ENCODE measurements at regions not wholly inside any gene's neighbourhood (a gene's known extent, or its start where the extent isn't known, plus 50 kb on each side); places are given as distances from the start of the nearest gene placed in this dataset.
"Not testable (repeated sequence)": the region's sequence is repeated elsewhere in the genome, so short reads cannot be mapped to it uniquely, and the experiment has no call there.

DNA sequence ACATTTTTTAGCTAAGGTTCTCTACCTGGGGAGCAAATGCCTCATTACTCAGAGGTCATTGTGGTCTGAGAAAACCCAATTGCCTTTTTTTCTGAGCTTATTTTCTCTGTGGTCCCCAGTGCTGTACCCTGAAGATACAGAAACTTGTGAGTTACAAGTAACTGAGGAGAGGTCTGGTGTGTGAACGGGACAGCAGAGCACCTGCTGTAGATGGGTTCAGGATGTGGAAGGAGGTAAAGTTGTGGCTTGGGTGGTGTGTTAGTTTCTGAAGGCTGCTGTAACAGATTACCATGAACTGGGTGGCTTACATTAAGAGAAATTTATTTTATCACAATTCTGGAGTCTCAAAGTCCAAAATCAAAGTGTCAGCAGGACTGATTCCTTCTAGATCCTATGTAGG is 449.1 kb upstream of the NRP1 start:
- DNase-seq (ENCODE audit: low read depth in 2 of 2) = no peak

DNA sequence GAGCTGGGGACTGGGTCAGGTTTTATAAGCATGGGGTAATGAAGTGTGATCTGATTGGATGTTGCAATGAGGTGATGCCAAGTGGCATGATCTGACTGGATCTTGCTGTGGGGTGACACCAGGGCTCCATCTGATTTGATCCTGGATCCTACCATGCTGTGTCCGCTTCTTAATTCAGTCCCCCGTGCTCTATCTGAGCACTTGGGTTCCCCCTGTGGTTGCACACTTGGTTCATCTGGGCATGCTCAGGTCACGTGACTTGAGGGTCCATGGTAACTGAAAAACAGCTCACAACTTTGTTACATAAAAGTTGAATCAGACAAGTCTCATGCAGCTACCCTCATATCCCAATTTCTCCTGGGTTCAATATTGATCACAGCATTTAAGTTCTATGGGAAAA is 448.6 kb upstream of the NRP1 start:
- no peak for DNase-seq (ENCODE audit: low read depth in 2 of 2)

DNA sequence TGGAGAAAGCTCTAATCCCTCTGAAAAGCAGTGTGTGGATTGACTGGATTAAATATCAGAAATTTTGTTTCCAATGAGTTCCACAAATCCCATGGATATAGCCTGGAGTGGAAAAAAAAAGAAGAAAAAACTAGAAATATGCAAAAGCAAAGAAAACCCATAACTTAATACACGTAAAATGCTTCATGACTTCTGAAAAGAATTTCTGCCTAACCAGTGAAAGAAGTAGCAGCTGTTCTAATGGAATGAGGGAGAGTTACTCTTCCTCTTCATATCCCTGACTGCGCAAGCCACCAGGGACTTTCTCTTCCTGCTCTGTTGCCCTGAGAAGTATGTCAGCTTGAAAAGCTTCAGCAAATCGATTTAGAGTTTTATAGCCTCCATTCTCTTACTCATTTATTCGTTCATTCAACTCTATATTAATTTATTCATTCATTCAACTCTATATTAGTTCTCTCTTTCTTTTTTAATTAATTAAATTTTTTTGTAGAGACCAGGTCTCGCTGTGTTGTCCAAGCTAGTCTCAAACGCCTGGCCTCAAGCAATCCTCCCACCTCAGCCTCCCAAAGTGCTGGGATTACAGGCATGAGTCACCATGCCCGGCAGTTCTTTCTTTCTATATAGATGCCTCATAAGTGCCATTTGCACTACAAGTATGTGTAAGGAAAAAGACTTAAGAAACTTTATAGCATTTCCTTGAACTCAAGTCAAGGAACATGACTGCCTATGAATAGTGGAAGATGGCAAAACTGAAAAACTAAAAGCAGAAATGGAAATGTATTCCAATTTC is 447.3 kb upstream of the NRP1 start:
- no peak for DNase-seq (ENCODE audit: low read depth in 2 of 2)

DNA sequence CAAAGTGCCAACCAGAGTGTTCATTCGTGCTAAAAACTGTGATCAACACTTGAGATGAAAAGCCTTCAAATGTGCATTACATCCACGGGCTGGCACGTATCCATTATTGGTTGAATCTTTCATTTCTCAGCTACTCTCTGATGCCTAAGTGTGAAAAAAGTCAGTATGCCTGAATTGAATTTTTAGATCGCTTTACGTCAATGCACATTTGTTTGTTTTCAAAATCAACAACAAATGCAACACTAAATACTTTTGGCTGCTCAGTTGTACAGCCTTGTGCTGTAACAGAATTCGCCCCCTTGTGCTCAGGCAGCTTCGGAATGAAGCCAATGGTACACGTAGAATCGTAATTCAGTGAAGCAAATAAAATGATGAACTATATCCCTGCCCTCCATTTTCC is 446.5 kb upstream of the NRP1 start:
- DNase-seq (ENCODE audit: low read depth in 2 of 2) = no peak

DNA sequence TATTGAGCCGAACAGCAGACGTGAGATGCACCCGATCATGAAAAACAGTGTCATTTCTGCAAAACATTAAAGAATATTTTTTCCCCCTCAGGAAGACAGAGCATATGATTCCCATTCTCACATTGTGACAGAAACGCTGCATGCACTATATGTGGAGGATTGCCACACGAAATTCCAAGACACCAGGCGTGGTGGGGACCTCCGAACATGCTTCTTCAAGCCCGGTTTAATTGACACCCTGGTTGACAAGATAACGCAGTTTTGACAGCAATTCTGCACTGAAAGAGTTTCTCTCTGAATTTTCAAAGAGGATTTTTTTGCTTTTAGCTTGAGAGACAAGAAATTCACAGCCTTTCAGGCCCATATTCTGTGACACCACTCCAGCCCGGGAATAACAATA is 442.8 kb upstream of the NRP1 start:
- no peak for DNase-seq (ENCODE audit: low read depth in 2 of 2)

DNA sequence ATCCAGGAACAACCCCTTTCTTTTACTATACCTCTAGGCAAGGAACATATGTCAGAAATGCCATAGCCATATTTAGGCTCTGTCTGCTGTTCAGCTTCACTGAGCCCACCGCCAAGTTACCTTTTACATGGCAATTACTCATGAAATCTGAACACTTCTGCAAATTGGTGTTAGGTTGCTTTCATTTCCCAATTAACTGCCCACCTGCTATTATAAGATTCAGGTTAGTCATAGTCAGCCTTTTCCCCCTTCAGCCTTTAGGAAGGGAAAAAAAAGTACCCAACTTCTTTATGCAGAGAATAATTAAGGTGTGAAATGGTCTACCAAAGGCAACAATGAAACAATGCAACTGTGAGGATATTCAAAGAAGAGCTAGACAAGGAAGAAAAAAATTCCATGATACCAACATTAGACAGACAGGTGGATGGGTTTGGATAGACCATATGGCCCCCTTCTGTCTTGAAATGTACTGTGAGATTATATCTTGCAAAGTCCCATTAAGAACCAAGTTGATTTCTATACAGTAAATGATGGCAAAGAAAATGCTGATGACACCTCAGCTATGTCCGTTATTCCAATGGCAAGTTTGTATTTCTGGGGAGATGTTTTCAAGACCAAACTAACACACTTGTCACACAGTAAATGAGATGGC is 442.1 kb upstream of the NRP1 start:
- no peak for DNase-seq (ENCODE audit: low read depth in 2 of 2)

DNA sequence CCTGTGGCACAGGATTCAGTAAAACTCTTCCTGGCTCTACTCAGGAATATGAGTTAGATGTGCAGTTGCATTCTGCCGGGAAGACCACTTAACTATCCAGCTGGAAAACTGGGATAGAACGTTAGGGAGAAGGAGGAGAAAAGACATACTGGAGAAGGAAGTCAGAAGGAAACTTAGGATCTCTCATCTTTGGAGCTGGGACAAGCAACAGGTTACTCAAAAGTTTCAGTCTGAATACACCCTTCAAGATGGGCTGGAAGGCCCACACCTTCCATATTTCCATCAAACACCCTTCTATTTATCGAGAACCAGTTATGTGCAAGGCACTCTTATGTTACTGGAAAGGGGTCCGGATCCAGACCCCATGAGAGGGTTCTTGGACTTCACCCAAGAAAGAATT is 440.4 kb upstream of the NRP1 start:
- no peak for DNase-seq (ENCODE audit: low read depth in 2 of 2)

DNA sequence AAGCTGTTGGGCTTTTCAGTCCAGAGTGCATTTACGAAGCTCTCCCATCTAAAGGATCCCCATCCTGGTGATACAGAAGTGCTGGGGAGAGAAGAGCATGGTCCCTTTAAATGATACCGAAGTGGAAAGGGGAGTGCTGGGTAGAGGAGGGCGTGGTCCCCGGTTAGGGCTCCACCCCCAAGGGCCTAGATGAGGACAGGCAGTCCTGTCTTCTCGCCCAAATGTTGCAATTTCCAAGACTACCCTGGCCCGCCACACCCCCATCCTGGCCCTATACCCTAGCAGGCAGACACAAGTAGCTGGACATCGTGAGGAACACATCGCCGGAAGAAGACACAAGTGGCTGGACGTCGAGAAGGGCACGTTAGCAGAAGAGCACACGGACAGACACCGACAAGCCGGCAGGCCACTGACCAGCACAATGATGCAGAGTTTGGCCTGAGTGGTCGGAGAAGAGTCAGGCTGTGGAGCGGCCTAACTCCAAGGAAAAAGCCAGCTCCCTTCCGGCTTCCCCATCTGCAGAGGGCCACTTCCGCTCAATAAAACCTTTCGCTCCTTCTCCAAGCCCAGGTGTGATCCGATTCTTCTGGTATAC is 439.5 kb upstream of the NRP1 start:
- no peak for DNase-seq (ENCODE audit: low read depth in 2 of 2)

DNA sequence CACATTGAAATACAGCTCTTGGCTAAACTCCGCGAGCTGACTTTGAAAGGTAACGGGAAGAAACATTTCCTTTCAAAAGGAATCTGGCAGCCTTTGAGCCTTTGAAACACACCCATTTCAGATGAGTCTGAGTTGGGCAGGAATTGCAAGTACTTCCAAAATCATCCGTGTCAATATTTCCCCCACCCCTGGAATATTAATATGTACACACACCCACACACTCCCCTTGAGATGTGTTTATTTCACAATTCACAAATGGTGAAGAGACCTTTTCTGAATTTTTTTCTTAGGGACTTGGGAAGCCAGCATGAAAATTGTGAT is 438.7 kb upstream of the NRP1 start:
- DNase-seq (ENCODE audit: low read depth in 2 of 2) = no peak

DNA sequence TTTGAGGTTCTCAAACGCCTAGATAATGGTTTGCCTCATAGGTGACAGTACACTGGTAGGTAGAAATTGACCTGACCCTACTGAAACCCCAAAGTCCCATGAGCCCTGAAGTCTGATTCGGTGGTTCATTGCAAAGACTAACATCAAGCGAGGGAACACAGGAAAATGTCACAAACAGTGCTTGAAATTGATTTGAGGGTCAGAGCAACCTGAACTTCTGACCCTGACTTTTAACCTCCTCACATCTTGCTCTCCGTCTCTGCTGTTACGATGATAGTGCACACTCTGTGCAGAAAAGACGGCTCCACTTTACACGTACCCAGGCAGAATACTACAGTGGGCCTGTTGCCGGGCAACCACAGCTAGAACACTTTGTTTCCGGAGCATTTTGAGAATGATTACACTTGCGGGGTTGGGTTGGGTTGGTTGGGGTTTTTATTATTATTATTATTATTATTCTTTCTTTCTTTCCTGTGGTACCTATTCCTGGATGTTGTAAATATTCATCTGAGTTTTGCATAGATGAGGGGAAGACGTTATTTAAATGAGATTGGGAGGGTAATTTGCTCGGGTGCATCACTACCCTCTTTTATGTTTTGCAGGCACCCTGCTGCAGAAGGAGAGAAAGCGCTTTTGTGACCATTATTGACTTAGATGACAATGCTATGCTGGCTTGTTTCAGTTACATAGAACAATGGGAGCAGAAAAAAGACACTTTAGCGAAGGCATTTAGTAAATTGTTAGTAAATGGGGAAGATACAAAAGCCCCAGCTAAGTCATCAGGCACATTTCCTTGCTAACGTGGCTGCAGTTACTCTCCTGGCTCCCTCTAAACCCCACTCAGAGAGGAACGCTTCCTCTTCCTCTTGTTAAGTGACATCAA is 438.1 kb upstream of the NRP1 start:
- no peak for DNase-seq (ENCODE audit: low read depth in 2 of 2)

DNA sequence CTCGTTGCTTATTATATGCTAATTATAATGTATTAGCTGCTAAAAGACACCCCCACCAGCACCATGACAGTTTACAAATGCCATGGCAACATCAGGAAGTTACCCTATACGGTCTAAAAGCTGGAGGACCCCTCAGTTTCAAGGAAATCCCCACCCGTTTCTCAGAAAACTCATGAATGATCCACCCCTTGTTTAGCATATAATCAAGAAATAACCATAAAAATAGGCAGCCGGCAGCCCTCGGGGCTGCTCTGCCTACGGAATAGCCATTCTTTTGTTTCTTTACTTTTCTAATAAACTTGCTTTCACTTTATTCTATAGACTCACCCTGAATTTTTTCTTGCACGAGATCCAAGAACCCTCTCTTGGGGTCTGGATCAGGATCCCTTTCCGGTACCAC is 437.4 kb upstream of the NRP1 start:
- DNase-seq (ENCODE audit: low read depth in 2 of 2) = not testable (repeated sequence)

DNA sequence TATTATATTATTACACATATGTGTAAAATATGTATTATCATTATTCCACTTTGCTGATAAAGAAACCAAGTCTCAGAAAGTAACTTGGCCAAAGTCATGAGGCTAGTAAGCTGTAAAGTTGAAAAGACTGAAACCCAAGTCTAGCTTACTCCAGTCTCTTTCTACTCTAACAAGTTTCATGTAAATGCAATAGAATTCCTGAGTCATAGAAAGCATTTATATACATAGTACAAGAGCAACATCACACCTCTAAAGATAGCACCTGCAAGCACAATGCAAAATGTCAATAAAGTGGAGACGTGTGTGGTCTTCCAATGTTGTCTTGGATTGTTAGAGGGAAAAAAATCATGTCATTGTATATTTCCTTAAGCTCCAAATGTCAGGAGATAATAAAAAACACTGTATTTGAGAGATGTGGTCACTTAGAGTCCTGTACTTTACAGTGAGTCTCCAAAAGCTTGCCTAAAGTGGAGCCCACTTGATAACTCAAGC is 430.3 kb upstream of the NRP1 start:
- no peak for DNase-seq (ENCODE audit: low read depth in 2 of 2)

DNA sequence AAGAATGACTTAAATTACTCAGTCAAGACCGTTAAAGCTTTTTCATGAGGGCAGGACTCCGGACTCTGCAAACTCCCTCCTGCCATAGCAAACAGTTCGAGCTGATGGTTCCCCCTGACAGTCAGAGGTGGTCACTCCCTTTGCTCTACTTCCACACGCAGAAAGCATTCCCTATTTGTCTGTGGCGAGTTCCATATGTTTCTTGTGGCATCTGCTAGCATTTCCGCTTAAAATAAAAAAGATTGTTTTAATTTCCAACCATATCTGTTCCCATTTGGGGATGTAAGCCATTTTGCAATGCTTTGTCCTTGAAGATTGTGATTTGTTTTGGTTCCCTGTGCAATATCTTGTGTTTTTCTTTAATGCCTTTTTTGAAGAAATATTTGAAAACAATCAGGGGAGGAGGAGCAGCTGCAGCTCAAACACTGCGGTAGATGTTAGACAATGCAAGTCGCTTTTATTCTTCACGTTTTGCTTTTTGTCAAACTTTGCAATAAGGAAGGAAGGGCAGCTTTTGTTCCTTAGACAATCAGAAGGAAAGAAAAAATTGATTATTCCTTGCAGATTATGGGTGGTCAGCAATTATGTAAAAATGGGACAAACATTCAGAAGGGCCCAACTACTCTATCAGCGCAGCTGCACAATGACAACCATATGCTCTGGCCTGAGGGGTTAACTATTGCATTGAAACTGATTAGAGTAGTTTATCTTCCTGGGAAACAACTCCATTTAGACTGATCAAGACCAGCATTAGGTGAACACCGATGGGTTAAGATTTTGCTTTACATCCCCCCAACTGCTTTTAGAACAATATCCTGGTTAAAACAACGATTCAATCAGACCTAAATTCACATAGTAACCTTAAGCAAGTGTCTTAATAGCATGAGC is 425.8 kb upstream of the NRP1 start:
- DNase-seq (ENCODE audit: low read depth in 2 of 2) = no peak

DNA sequence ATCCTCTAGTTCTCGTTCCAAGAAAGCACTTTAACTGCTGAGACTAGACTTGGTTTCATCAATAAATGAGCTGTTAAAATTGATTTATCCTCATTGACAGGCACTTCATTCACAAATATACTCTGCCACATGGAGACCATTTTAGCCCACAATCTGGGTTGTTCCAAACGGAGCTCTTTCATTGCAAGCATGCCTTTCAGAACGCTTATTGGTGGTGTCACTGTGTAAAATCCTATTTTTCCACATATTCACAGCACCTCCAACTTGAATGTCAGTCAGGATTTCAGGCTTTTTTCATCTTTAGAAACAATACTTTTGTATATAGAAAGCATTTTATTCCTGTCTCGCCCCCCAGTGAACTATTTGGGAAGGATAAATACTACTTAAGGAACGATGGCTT is 424.7 kb upstream of the NRP1 start:
- DNase-seq (ENCODE audit: low read depth in 2 of 2) = no peak

DNA sequence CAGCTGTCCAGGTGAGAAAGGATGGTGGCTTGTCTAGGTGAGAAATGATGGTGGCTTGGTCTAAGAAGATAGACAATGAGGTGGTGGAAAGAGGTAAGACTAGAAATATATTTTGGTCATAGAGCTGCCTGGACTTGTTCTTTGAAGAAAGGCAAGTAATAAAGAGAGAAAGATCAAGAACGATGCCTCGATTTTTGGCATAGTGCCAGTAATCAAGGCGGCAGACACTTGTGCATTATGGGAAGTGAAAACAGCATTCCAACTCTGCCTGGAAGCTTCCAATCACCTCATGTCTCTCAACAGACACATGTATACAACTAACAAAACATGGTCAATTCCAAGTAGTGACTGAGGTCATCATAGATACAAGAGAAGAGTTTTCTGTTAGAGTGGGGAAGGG is 423.8 kb upstream of the NRP1 start:
- no peak for DNase-seq (ENCODE audit: low read depth in 2 of 2)

DNA sequence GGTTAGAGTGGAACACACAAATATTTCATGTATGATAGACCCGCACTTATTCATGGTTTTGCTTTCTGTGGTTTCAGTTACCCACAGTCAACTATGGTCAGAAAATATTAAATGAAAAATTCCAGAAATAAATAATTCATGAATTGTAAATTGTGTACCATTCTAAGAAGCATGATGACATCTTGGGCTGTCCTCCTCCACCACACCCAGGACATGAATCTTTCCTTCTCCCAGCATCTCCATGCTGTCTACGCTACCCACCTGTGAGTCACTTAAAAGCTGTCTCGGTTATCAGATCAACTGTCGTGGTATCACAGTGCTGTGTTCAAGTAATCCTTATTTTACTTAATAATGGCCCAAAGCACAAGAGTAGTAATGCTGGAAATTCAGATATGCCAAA is 419.6 kb upstream of the NRP1 start:
- DNase-seq (ENCODE audit: low read depth in 2 of 2) = no peak

DNA sequence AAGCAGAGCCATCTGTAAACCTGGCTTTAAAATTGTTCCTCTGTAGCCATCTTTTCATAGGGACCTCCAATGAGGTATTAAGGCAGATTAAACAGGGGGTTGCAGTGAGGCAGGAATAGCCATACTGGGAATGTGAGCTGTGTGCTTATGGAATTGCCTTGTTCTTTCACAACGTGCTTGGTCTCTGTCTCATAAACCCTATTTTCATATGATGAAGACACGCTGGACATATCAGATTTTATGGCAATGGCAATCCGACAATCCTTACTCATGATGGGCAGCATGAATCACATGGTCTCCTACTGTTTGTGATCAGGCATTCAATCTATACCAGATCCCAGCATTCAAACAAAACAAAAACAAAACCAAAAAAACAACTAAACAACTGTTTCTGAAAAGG is 418.9 kb upstream of the NRP1 start:
- no peak for DNase-seq (ENCODE audit: low read depth in 2 of 2)

DNA sequence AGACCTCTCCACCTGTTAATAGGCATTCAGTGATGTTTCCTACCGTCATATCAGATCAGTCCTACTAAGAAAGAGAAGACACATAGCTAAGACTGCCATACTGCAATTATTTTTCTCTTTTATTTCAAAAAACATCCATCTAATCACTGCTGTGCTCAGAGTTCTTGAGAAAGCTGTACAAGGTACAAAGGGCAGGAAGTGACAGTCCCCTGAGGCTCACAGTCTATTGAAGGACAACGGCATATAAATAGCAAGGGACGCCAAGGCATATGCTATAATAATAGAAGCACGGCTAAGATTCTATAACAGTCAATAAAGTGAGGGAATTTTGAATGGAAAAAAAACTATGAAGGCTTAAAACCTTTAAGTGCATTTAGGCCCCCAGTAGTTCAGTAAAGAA is 415.3 kb upstream of the NRP1 start:
- no peak for DNase-seq (ENCODE audit: low read depth in 2 of 2)

DNA sequence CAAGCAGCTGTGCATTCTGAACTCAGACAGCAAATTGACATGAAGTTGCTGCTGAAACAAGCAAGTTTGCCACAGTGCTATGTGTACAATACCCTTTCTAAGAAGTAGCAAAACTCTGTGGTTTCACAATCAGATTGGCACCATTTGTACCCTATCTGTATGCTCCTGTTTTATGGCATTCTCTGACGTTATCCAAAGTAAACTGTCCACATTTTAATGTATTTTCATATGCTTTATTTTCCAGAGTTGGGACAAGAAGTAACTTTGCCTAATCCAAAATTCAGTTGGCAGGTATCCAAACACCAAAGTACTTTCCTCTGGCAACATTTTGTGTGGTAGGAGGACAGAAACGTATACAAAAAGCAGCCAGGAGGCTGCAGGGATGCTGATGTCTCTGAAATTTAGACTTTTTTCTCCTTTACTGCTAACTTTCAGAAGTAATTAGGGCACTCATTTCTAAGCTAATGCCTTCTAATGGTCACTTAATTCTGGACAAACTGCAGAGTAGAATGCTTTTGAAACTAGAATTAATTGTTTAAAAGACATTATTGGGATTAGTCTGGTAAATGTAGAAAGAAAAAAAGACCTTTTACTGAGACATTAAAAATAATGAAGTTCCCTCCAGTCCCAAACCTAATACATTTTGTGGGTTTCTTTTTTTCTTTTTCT is 414.7 kb upstream of the NRP1 start:
- DNase-seq (ENCODE audit: low read depth in 2 of 2) = no peak

DNA sequence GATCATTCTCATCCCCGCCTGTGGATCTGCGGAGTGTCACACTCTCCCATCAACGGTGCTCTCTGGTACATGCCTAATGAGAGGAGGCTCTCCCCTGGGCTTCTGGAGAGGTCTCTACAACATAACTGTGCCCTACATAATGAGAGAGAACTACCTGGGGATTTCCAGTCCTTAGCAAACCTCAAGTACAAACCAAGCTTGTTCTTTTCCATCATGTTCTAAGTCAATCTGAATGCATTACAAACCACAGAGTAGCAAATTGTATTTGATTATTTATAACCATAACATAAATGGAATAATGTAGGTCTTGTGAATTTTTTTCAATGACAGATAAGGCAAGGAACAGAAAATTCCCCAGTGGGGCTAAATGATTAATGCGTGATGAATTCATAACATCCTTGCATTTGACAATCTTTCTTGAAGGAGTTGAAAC is 412.4 kb upstream of the NRP1 start:
- no peak for DNase-seq (ENCODE audit: low read depth in 2 of 2)

DNA sequence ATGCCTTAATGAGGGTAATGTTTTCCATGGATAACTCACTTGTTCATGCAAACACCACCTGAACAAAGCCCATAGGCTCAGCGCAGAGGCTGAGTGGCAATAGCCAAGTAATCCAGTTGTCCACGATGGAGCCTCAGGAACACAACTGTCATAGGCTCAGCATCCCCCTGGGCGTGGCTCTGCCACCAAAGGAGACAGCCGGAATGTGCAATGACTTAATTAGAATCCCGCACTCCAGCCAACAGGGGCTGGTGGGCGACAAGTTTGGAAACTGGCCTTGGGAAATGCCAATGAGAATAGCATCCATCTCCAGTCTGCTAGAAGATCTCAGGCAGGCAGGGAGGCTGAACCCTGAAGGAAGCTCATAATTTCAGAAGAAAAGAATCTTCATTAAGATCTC is 411.7 kb upstream of the NRP1 start:
- DNase-seq (ENCODE audit: low read depth in 2 of 2) = no peak

Data from stimulated activated CD8-positive, alpha-beta memory T cell treated with anti-CD3 and anti-CD28 coated beads, Interleukin-2, amount 100 ng/mL, for 48 hours (primary cell).